ENCODE measurements at regions not wholly inside any gene's neighbourhood (a gene's known extent, or its start where the extent isn't known, plus 50 kb on each side); places are given as distances from the start of the nearest gene placed in this dataset.

DNA sequence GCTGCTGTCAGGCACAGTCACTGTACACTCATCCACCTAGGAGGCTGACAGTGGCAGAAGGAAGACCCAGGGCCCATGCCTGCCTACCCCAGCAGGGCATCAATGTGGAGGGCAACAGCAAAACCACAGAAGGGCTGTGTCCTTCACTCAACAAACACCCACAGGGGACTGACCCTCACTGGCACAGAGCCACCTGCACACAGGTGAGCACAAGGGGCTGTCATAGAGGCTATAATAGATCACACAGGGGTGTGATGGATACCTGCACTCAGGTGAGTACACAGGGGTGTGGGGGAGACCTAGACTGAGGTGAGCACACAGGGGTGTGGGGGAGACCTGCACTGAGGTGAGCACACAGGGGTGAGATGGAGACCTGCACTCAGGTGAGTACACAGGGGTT, 132.8 kb upstream of the TCERG1L start:
- TF ChIP-seq, protein P1, sequence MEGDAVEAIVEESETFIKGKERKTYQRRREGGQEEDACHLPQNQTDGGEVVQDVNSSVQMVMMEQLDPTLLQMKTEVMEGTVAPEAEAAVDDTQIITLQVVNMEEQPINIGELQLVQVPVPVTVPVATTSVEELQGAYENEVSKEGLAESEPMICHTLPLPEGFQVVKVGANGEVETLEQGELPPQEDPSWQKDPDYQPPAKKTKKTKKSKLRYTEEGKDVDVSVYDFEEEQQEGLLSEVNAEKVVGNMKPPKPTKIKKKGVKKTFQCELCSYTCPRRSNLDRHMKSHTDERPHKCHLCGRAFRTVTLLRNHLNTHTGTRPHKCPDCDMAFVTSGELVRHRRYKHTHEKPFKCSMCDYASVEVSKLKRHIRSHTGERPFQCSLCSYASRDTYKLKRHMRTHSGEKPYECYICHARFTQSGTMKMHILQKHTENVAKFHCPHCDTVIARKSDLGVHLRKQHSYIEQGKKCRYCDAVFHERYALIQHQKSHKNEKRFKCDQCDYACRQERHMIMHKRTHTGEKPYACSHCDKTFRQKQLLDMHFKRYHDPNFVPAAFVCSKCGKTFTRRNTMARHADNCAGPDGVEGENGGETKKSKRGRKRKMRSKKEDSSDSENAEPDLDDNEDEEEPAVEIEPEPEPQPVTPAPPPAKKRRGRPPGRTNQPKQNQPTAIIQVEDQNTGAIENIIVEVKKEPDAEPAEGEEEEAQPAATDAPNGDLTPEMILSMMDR (IDR thresholded peaks at IDR 0.05; ENCODE audit: borderline replicate concordance, insufficient read depth, low read depth, low read length) = no peak
- H3K4me3 ChIP-seq (ENCODE audit: low read depth, low read length) = no peak overlapping the region

DNA sequence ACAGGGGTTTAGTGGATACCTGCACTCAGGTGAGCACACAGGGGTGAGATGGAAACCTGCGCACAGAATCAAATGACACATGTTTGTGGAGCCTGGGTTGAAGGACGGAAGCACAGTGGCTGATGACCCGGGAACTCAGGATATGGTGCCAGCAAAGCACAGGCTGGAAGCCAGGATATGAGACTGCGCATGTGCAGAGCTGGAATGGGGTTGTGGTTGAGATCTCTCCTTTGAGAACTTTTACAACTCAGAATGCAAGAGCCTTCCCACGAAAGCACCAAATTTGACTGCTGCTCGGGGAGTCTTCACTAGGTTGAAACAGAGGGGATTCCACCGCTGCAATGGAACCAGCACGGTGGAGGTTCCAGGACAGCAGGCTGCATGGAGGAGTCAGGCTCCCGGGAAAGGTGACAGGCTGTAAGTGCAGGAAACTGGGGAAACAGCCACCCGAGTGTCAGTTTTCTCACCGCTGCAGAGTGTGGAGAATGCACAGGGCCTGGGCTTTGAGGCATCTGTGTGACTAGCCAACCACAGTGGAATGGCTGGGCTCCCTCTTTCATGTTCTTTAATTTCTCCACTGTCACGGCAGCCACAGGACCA, 133.4 kb upstream of the TCERG1L start:
- TF ChIP-seq, protein P1 (IDR thresholded peaks at IDR 0.05; ENCODE audit: borderline replicate concordance, insufficient read depth, low read depth, low read length) = no peak
- no peak overlapping the region for H3K4me3 ChIP-seq (ENCODE audit: low read depth, low read length)

DNA sequence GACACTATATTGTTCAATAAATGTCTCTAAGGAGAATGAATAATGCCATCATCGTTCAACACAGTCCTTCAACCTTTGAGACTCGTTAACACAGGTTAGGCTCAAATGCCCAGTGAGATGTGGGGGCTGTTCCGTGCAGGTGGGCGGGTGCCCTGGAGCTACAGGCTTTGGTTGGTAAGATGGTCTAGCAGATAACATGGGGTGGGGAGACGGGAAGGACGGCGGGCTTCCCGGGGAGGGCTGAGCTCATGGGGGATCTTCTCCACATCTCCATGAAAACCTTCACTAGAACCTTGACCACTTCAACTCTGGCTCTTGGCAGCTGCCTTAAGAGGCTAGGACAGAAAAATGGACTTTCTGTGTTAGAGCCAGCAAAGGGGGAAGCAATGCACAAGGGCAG, 134.1 kb upstream of the TCERG1L start:
- no peak overlapping the region for H3K4me3 ChIP-seq (ENCODE audit: low read depth, low read length)

DNA sequence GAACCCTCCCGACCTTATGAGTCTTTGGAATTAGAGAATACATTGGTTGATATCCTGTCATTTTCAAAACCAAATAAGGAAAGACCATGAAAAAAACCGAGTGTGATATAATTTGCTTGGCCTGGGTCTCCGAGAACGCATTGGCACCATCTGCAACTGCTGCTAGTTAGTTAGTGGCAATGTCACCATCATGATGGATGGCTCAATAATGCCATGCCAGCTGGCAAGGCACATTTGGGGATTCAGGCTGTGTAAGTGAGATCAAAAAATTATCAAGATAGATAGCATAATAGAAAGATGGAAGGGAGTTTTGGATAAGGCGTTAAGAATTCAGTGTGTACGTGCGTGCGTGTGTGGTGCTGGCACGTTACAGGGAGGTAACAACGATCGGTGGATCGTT, 134.7 kb upstream of the TCERG1L start:
- TF ChIP-seq, protein P1 (IDR thresholded peaks at IDR 0.05; ENCODE audit: borderline replicate concordance, insufficient read depth, low read depth, low read length) = no peak
- H3K4me3 ChIP-seq (ENCODE audit: low read depth, low read length) = no peak overlapping the region

More for the DNA sequence above, 134.1 kb upstream of the TCERG1L start:
- TF ChIP-seq, protein P1 (IDR thresholded peaks at IDR 0.05; ENCODE audit: borderline replicate concordance, insufficient read depth, low read depth, low read length) = no peak

DNA sequence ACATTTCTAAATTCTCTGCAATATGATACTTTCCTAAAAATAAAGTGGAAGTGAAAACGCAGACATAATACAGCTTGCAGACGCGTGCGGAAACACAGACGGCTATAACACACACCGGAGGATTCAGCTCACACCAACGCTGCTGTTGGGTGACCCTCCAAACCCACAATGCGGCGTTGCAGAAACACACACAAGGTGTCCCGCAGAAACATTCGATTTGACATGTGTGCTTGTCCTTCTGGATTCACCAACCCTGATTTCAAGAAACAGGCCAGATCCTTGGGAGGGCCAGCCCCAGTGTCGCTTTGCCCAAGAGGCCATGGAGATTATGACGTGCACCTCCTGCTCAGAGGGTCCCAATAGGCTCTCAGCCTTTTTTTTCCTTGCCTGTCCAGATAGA, 136.7 kb upstream of the TCERG1L start:
- H3K4me3 ChIP-seq (ENCODE audit: low read depth, low read length) = no peak overlapping the region
- TF ChIP-seq, protein P1 (IDR thresholded peaks at IDR 0.05; ENCODE audit: borderline replicate concordance, insufficient read depth, low read depth, low read length) = no peak

DNA sequence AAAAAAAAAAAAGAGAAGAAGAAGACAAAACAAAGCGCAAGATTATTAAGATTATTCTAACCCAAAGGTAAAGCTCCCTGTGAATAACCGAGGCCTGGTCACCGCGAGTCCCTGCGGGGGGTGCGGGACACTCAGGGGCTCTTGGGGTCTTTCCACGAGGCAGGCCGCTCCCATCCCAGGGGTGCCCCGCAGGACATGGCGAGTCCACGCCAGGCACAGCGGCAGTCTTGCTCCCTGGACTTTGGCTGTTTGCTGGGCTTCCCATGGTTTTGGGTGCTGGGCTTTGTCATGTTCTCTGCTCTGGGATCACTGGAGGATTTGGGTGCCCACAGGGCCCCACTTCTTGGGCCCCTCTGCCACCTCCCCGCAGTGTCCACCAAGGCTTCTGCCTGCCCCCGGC, 137.4 kb upstream of the TCERG1L start:
- H3K4me3 ChIP-seq (ENCODE audit: low read depth, low read length) = no peak overlapping the region
- TF ChIP-seq, protein P1 (IDR thresholded peaks at IDR 0.05; ENCODE audit: borderline replicate concordance, insufficient read depth, low read depth, low read length) = no peak

DNA sequence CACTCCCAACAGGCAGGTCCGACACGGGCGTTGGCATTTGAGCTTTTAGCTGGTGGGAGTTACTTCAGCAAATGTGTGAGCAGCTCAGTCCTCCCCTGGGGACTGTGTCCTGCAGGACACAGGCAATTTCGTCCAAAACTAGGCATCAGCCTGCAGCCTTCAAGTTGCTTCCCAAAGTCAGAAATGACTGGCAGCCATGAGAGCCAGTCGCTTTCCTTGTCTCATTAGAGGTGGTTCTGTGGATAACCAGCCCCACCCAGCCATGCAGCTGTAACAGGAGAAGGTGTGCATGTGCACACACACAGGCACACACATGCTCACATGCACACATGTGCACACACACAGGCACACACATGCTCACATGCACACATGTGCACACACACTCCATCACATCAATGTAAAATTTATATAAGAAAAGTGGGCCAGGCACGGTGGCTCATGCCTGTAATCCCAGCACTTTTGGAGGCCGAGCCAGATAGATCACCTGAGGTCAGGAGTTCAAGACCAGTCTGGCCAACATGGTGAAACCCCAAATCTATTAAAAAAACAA, 138.8 kb upstream of the TCERG1L start:
- TF ChIP-seq, protein P1 (IDR thresholded peaks at IDR 0.05; ENCODE audit: borderline replicate concordance, insufficient read depth, low read depth, low read length) = no peak
- no peak overlapping the region for H3K4me3 ChIP-seq (ENCODE audit: low read depth, low read length)
